ENCODE measurements at regions not wholly inside any gene's neighbourhood (a gene's known extent, or its start where the extent isn't known, plus 50 kb on each side); places are given as distances from the start of the nearest gene placed in this dataset.
A peak's percentile ranks its signal among the peaks of the same experiment; 100 is the strongest.

DNA sequence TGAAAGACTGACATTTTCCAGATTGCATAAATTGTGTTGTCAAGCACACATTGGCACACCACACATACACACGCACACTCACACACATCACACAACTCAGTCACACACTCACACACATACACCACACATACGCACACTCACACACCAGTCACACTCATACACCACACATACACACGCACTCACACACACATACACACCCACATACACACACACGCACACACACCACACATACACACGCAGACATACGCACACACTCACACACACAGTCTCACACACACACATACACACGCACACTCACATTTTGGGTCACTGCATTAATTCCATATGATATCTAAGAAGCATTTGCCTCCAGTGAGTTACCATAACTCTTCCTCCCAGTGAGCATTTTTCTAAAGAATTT, 578.3 kb upstream of the FRG1 start:
- Histone ChIP-seq H3K14ac (ENCODE audit: low read length) (no peak overlapping the region), H2AK5ac (ENCODE audit: low read depth, low read length) (no peak overlapping the region), H2BK15ac (ENCODE audit: low read length) (no peak overlapping the region), H3K27ac (replicated peaks; ENCODE audit: low read length) (no peak overlapping the region), H3K4me3 (ENCODE audit: low read length in 2 of 2) (peak overlapping the region in 1 of 2 donors; percentile 77), H3K4ac (ENCODE audit: low read length) (peak overlapping the region; percentile 86), H3K9me3 (replicated peaks in 1 of 2; ENCODE audit: control insufficient read depth in 2 of 2, insufficient read depth in 1 of 2, low read depth in 1 of 2, low read length in 2 of 2) (peaks cover 0 to 2% of the 10 kb centered on the region in 2 donors), H2AFZ (ENCODE audit: low read length) (no peak overlapping the region), H3K4me1 (ENCODE audit: control insufficient read depth in 2 of 2, insufficient read depth in 1 of 2, low read depth in 1 of 2, low read length in 2 of 2) (peaks cover 0 to 2% of the 10 kb centered on the region in 2 donors), H4K91ac (ENCODE audit: low read depth, low read length, poor library complexity) (no peak overlapping the region), H2BK12ac (ENCODE audit: low read length) (no peak overlapping the region), H2BK5ac (ENCODE audit: low read length) (no peak overlapping the region), H3K18ac (ENCODE audit: low read length) (no peak overlapping the region), H3K23ac (ENCODE audit: low read depth, low read length, poor library complexity) (peak overlapping the region; percentile 80), H3K36me3 (replicated peaks in 1 of 2; ENCODE audit: control insufficient read depth in 2 of 2, insufficient read depth in 2 of 2, low read length in 2 of 2) (peaks cover 0 to 3% of the 10 kb centered on the region in 2 donors), H3K9ac (ENCODE audit: low read depth, low read length, poor library complexity) (peak overlapping the region; percentile 70), H4K8ac (ENCODE audit: low read depth, low read length) (peak overlapping the region; percentile 65), H3K4me2 (ENCODE audit: insufficient read depth, low read length, poor library complexity, severe bottlenecking) (no peak overlapping the region), H2BK120ac (ENCODE audit: low read depth, low read length) (no peak overlapping the region), H3K27me3 (ENCODE audit: control insufficient read depth in 3 of 3, insufficient read depth in 3 of 3, low read depth in 1 of 3, low read length in 3 of 3) (peaks cover 0 to 3% (median 0%) of the 10 kb centered on the region in 3 experiments), H3K79me1 (ENCODE audit: low read depth, low read length) (peaks cover 3% of the 10 kb centered on the region)
- no peak for DNase-seq (ENCODE audit: low spot score)
- 100% methylated on average over 5 of the region's 7 CpGs; no CpG with 5 or more reads in 1 of the 2 donors for WGBS, 2 donors (ENCODE audit: extremely low coverage in 2 of 2, insufficient read length in 2 of 2, insufficient replicate concordance in 1 of 2)

- H2BK15ac ChIP-seq (ENCODE audit: low read length), result no peak overlapping the region
- H3K79me1 ChIP-seq (ENCODE audit: low read depth, low read length), result peaks cover 3% of the 10 kb centered on the region
- H4K8ac ChIP-seq (ENCODE audit: low read depth, low read length), result no peak overlapping the region
- H3K9me3 ChIP-seq (replicated peaks in 1 of 2; ENCODE audit: control insufficient read depth in 2 of 2, insufficient read depth in 1 of 2, low read depth in 1 of 2, low read length in 2 of 2), result peaks cover 0 to 2% of the 10 kb centered on the region in 2 donors
- H3K9ac ChIP-seq (ENCODE audit: low read depth, low read length, poor library complexity), result no peak overlapping the region
- H3K27ac ChIP-seq (replicated peaks; ENCODE audit: low read length), result no peak overlapping the region
- H3K4me1 ChIP-seq (ENCODE audit: control insufficient read depth in 2 of 2, insufficient read depth in 1 of 2, low read depth in 1 of 2, low read length in 2 of 2), result peaks cover 0 to 2% of the 10 kb centered on the region in 2 donors
- H3K4me3 ChIP-seq (ENCODE audit: low read length in 2 of 2), result peak overlapping the region in 1 of 2 donors; percentile 52
- no CpG with 5 or more reads among the region's 44 CpGs for WGBS, 2 donors (ENCODE audit: extremely low coverage in 2 of 2, insufficient read length in 2 of 2, insufficient replicate concordance in 1 of 2)
- peaks cover 0 to 3% (median 0%) of the 10 kb centered on the region in 3 experiments for H3K27me3 ChIP-seq (ENCODE audit: control insufficient read depth in 3 of 3, insufficient read depth in 3 of 3, low read depth in 1 of 3, low read length in 3 of 3)
- H3K18ac ChIP-seq (ENCODE audit: low read length), result peak overlapping the region; percentile 38
- H4K91ac ChIP-seq (ENCODE audit: low read depth, low read length, poor library complexity), result no peak overlapping the region
- H3K4ac ChIP-seq (ENCODE audit: low read length), result peak overlapping the region; percentile 23
- no peak overlapping the region for H3K4me2 ChIP-seq (ENCODE audit: insufficient read depth, low read length, poor library complexity, severe bottlenecking)
- no peak for DNase-seq (ENCODE audit: low spot score)
- H3K36me3 ChIP-seq (replicated peaks in 1 of 2; ENCODE audit: control insufficient read depth in 2 of 2, insufficient read depth in 2 of 2, low read length in 2 of 2), result peaks cover 0 to 3% of the 10 kb centered on the region in 2 donors
- H2BK120ac ChIP-seq (ENCODE audit: low read depth, low read length), result no peak overlapping the region
- no peak overlapping the region for H2BK12ac ChIP-seq (ENCODE audit: low read length)
- H2AFZ ChIP-seq (ENCODE audit: low read length), result no peak overlapping the region
- peak overlapping the region; percentile 71 for H3K14ac ChIP-seq (ENCODE audit: low read length)
- no peak overlapping the region for H3K23ac ChIP-seq (ENCODE audit: low read depth, low read length, poor library complexity)
- no peak overlapping the region for H2AK5ac ChIP-seq (ENCODE audit: low read depth, low read length)
- no peak overlapping the region for H2BK5ac ChIP-seq (ENCODE audit: low read length)
Observed at GRCh38 chr4:189364032-189364449, 576.6 kb upstream of the FRG1 start.

DNA sequence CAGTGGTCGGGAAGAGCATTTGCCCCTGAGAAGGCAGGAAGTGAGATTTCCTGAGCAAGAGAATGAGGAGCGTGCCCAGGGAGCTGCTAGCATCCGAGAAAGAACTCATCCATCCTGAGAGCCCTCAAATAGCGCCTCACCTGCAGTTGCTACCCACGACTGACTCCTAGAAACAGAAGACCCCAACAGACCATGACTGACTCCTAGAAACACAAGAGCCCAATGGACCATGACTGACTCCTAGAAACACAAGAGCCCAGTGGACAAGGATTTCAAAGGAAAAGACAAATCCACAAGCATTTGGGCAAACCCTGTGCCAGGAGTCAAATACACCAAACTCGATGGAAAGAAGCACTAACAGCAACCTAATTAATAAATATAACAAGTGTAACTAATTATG, 575.2 kb upstream of the FRG1 start:
- Histone ChIP-seq H4K91ac (ENCODE audit: low read depth, low read length, poor library complexity) (no peak overlapping the region), H3K4me3 (ENCODE audit: low read length in 2 of 2) (peak overlapping the region in 1 of 2 donors; percentile 20), H3K4ac (ENCODE audit: low read length) (no peak overlapping the region), H3K14ac (ENCODE audit: low read length) (no peak overlapping the region), H4K8ac (ENCODE audit: low read depth, low read length) (no peak overlapping the region), H3K23ac (ENCODE audit: low read depth, low read length, poor library complexity) (no peak overlapping the region), H3K79me1 (ENCODE audit: low read depth, low read length) (peaks cover 3% of the 10 kb centered on the region), H3K27ac (replicated peaks; ENCODE audit: low read length) (no peak overlapping the region), H3K36me3 (replicated peaks in 1 of 2; ENCODE audit: control insufficient read depth in 2 of 2, insufficient read depth in 2 of 2, low read length in 2 of 2) (peaks cover 0 to 3% of the 10 kb centered on the region in 2 donors), H3K9ac (ENCODE audit: low read depth, low read length, poor library complexity) (no peak overlapping the region), H2AK5ac (ENCODE audit: low read depth, low read length) (no peak overlapping the region), H3K18ac (ENCODE audit: low read length) (no peak overlapping the region), H3K4me1 (ENCODE audit: control insufficient read depth in 2 of 2, insufficient read depth in 1 of 2, low read depth in 1 of 2, low read length in 2 of 2) (peaks cover 0 to 2% of the 10 kb centered on the region in 2 donors), H2BK5ac (ENCODE audit: low read length) (no peak overlapping the region), H2BK12ac (ENCODE audit: low read length) (no peak overlapping the region), H2BK120ac (ENCODE audit: low read depth, low read length) (no peak overlapping the region), H2BK15ac (ENCODE audit: low read length) (no peak overlapping the region), H3K27me3 (ENCODE audit: control insufficient read depth in 3 of 3, insufficient read depth in 3 of 3, low read depth in 1 of 3, low read length in 3 of 3) (peaks cover 0 to 3% (median 0%) of the 10 kb centered on the region in 3 experiments), H3K4me2 (ENCODE audit: insufficient read depth, low read length, poor library complexity, severe bottlenecking) (no peak overlapping the region), H2AFZ (ENCODE audit: low read length) (no peak overlapping the region), H3K9me3 (replicated peaks in 1 of 2; ENCODE audit: control insufficient read depth in 2 of 2, insufficient read depth in 1 of 2, low read depth in 1 of 2, low read length in 2 of 2) (peaks cover 0 to 2% of the 10 kb centered on the region in 2 donors)
- no CpG with 5 or more reads among the region's 6 CpGs for WGBS, 2 donors (ENCODE audit: extremely low coverage in 2 of 2, insufficient read length in 2 of 2, insufficient replicate concordance in 1 of 2)
- DNase-seq (ENCODE audit: low spot score), result no peak

GRCh38 chr4:189367832-189368231, 572.8 kb upstream of the FRG1 start:
- no peak overlapping the region for H2AFZ ChIP-seq (ENCODE audit: low read length)
- no CpG with 5 or more reads among the region's 3 CpGs for WGBS, 2 donors (ENCODE audit: extremely low coverage in 2 of 2, insufficient read length in 2 of 2, insufficient replicate concordance in 1 of 2)

More at GRCh38 chr4:189367832-189368231, 572.8 kb upstream of the FRG1 start:
- no peaks in the 10 kb centered on the region for H3K4me1 ChIP-seq (ENCODE audit: control insufficient read depth in 2 of 2, insufficient read depth in 1 of 2, low read depth in 1 of 2, low read length in 2 of 2)
- H3K23ac ChIP-seq (ENCODE audit: low read depth, low read length, poor library complexity), result no peak overlapping the region
- peaks cover 0 to 1% of the 10 kb centered on the region in 2 donors for H3K9me3 ChIP-seq (replicated peaks in 1 of 2; ENCODE audit: control insufficient read depth in 2 of 2, insufficient read depth in 1 of 2, low read depth in 1 of 2, low read length in 2 of 2)
- no peaks in the 10 kb centered on the region for H3K79me1 ChIP-seq (ENCODE audit: low read depth, low read length)
- no peak overlapping the region for H4K8ac ChIP-seq (ENCODE audit: low read depth, low read length)
- H2BK12ac ChIP-seq (ENCODE audit: low read length), result no peak overlapping the region
- H2BK5ac ChIP-seq (ENCODE audit: low read length), result no peak overlapping the region
- H3K36me3 ChIP-seq (replicated peaks in 1 of 2; ENCODE audit: control insufficient read depth in 2 of 2, insufficient read depth in 2 of 2, low read length in 2 of 2), result no peaks in the 10 kb centered on the region
- no peak overlapping the region for H3K9ac ChIP-seq (ENCODE audit: low read depth, low read length, poor library complexity)
- no peak overlapping the region for H3K4ac ChIP-seq (ENCODE audit: low read length)
- H2BK15ac ChIP-seq (ENCODE audit: low read length), result no peak overlapping the region
- no peaks in the 10 kb centered on the region for H3K27me3 ChIP-seq (ENCODE audit: control insufficient read depth in 3 of 3, insufficient read depth in 3 of 3, low read depth in 1 of 3, low read length in 3 of 3)
- no peak overlapping the region for H2BK120ac ChIP-seq (ENCODE audit: low read depth, low read length)
- H3K27ac ChIP-seq (replicated peaks; ENCODE audit: low read length), result no peak overlapping the region
- H4K91ac ChIP-seq (ENCODE audit: low read depth, low read length, poor library complexity), result no peak overlapping the region
- H3K4me2 ChIP-seq (ENCODE audit: insufficient read depth, low read length, poor library complexity, severe bottlenecking), result no peak overlapping the region
- H3K18ac ChIP-seq (ENCODE audit: low read length), result no peak overlapping the region
- H2AK5ac ChIP-seq (ENCODE audit: low read depth, low read length), result no peak overlapping the region
- H3K4me3 ChIP-seq (ENCODE audit: low read length in 2 of 2), result no peak overlapping the region
- H3K14ac ChIP-seq (ENCODE audit: low read length), result no peak overlapping the region
- DNase-seq (ENCODE audit: low spot score), result no peak

All from neuronal stem cell (in vitro differentiated cells).